BJ (cell line): ENCODE measurements at regions not wholly inside any gene's neighbourhood (a gene's known extent, or its start where the extent isn't known, plus 50 kb on each side); places are given as distances from the start of the nearest gene placed in this dataset.

Source experiments
- CTCF ChIA-PET: fragments of 350-600 bp; formaldehyde crosslinking; extraction: SDS; loops from one replicate; lab custom pipeline; 2021; ENCODE audit warnings: antibody characterized with exemption, inconsistent platforms; lab: Yijun Ruan, JAX
- POLR2A ChIA-PET: fragments of 300-600 bp; sonication (Branson Sonifier 250); formaldehyde crosslinking; extraction: SDS; loops from one replicate; lab custom pipeline; 2021; ENCODE audit warnings: antibody characterized with exemption; lab: Charles Lee
- DNase-seq: peaks from one replicate; pipeline ENCODE4 v3.0.0-alpha.2; 2011; ENCODE audit warnings: low read depth
- H3K27me3 ChIP-seq: 2 replicates; pipeline ENCODE4 v1.6.0; 2011; ENCODE audit warnings: low read length; ENCODE audit not compliant: control insufficient read depth, insufficient read depth
- H3K36me3 ChIP-seq: 2 replicates; pipeline ENCODE4 v1.5.1; 2011; ENCODE audit warnings: low read length; ENCODE audit not compliant: control insufficient read depth, insufficient read depth
- H3K4me3 ChIP-seq: 2 replicates; pipeline ENCODE4 v1.5.1; 2011; ENCODE audit warnings: low read depth, mild to moderate bottlenecking, control low read depth, low read length
- TF ChIP-seq, protein P1 (sequence below): IDR thresholded peaks from 2 replicates; pipeline ENCODE4 v1.5.1; 2011; ENCODE audit warnings: low read depth, mild to moderate bottlenecking, control low read depth, inconsistent platforms, low read length, moderate library complexity; ENCODE audit not compliant: insufficient read depth

DNA sequence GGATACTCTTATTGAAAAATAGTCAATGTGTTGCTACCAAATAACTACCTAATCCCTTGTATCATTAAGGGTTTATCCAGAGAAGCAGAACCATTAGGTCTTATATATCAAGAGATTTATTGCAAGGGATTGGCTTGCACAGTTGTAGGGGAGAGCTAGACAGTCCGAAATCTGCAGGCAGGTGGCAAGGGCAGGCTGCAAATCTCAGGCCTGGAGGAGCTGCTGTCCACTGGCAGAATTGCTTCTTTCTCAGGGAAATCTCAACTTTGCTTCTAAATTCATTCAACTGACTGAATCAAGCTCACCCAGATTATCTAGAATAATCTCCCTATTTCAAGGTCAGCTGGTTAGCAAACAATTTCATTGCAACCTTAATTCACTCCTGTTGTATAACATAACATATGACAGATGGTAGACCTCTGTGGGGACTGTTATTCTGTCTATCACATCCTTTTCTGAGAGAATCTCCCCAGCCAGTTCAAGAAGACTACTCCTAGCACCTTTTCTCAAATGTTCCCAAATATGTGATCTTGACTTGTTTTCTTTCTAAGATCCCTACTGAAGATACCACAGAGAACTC lies 194.2 kb downstream of the NHLRC3 start:
- TF ChIP-seq, protein P1, sequence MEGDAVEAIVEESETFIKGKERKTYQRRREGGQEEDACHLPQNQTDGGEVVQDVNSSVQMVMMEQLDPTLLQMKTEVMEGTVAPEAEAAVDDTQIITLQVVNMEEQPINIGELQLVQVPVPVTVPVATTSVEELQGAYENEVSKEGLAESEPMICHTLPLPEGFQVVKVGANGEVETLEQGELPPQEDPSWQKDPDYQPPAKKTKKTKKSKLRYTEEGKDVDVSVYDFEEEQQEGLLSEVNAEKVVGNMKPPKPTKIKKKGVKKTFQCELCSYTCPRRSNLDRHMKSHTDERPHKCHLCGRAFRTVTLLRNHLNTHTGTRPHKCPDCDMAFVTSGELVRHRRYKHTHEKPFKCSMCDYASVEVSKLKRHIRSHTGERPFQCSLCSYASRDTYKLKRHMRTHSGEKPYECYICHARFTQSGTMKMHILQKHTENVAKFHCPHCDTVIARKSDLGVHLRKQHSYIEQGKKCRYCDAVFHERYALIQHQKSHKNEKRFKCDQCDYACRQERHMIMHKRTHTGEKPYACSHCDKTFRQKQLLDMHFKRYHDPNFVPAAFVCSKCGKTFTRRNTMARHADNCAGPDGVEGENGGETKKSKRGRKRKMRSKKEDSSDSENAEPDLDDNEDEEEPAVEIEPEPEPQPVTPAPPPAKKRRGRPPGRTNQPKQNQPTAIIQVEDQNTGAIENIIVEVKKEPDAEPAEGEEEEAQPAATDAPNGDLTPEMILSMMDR: no peak
- no peak overlapping the region for H3K4me3 ChIP-seq
- ChIA-PET POLR2A (no interaction called here), CTCF (interaction anchor here (1.2 kb wide), 1 partner anchor 380 kb away, joined by 3 read pairs; no protein-coding TSS in a partner anchor)
- H3K27me3 ChIP-seq: no peaks in the 10 kb centered on the region
- no peak for DNase-seq
- H3K36me3 ChIP-seq: no peaks in the 10 kb centered on the region

DNA sequence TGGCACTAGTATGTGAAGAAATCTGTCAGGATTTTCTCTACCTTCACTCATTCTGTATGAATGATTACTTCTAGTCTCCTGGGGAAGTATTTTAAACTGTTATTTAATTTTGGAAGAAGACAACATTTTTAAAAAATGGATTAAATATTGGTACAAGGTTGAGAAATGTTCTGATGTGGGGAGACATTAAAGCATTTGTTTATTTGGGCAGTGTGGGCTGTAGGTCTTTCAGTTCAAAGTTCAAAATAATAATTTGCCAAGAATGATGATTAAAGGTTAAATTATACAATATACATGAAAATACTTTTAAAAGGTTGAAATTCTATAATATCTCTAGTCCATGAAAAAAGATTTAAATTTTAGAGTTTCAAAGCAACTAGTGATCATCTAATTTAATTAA lies 194.7 kb downstream of the NHLRC3 start:
- H3K27me3 ChIP-seq: no peaks in the 10 kb centered on the region
- H3K4me3 ChIP-seq: no peak overlapping the region
- no peak for DNase-seq
- H3K36me3 ChIP-seq: no peaks in the 10 kb centered on the region
- ChIA-PET CTCF (interaction anchor here (0.9 to 1.2 kb wide), 2 partner anchors 12 to 379 kb away, joined by 3 read pairs; no protein-coding TSS in a partner anchor), POLR2A (no interaction called here)
- TF ChIP-seq, protein P1: no peak

DNA sequence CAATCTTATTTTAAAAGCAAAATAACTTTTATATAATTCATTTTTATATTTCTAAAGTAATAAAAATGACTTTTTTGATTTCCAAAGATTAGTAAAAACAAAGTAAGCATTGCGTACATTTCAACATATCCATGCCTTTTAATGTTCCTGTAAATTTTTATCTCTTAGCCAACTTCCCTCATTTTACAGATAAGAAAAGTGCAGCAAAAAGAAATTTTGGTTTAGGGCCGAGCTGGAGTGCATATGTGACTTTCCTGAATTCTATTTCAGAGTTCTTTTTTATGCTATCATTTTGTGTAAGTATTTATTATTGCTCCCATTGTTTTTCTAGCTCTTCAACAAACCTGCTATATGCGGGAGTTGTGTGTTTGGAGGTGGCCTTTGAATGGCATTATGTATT lies 195.3 kb downstream of the NHLRC3 start:
- no peak for DNase-seq
- H3K36me3 ChIP-seq: no peaks in the 10 kb centered on the region
- no peak overlapping the region for H3K4me3 ChIP-seq
- H3K27me3 ChIP-seq: no peaks in the 10 kb centered on the region
- TF ChIP-seq, protein P1: no peak
- CTCF ChIA-PET: interaction anchor here (0.9 kb wide), 1 partner anchor 12 kb away, joined by 3 read pairs; no protein-coding TSS in a partner anchor
- POLR2A ChIA-PET: no interaction called here

DNA sequence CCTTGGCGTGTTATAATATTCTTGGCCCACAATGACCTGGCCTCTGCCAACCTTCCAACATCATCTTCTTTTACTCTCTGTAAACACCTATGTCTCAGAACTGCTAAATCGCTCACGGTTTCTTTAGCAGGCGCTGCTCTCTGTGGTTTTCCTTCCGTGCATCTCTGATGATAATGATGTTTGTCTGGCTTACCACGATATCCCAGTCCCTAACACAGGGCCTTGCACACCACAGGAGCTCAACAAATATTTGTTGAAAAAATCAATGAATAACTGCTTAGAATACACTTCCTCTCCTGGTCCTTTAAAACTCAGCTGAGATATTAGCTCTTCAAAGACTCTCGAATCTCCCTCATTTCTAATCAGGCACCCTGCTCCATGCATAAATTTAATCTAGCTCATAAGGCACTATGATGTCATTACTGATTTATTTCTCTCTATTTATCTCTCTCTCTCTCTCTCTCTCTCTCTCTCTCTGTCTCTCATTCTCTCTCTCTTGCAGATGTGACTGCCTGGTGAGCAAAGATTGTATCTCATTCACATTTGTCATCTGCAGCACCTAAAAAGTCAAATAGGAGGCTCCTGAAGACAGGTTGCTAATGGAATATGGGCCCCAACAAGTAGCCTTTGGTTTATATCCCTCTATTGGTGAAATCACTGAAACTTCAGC lies 206.4 kb downstream of the NHLRC3 start:
- CTCF ChIA-PET: no interaction called here
- DNase-seq: no peak
- POLR2A ChIA-PET: no interaction called here
- Histone ChIP-seq H3K4me3 (no peak overlapping the region), H3K27me3 (peaks cover 2% of the 10 kb centered on the region; the same call in 1 of the 2 replicates), H3K36me3 (no peaks in the 10 kb centered on the region)
- TF ChIP-seq, protein P1: no peak

DNA sequence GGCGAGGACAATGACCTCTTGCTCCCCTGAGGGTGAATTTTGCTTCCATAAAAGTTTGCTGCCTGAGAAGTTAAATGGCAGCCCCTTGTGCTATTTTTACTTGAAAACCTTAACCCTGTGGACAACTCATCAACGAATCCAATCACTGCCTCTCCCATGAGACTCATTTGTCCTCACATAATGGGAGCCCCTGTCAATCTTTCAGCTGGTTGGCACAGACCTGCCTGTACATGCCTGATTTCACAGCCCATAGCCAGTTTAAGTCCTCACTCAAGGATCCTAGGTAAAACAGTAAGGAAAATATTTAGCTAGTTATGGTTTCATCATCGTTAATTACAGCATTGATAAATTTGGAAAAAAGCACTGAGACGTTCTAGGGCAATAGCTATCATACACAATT lies 207.4 kb downstream of the NHLRC3 start:
- CTCF ChIA-PET: interaction anchor here (1.5 kb wide), 1 partner anchor 18 kb away, joined by 6 read pairs; no protein-coding TSS in a partner anchor

More for the DNA sequence above, 207.4 kb downstream of the NHLRC3 start:
- POLR2A ChIA-PET: no interaction called here
- H3K36me3 ChIP-seq: no peaks in the 10 kb centered on the region
- TF ChIP-seq, protein P1: no peak
- H3K27me3 ChIP-seq: peaks cover 2% of the 10 kb centered on the region; the same call in 1 of the 2 replicates
- DNase-seq: no peak
- no peak overlapping the region for H3K4me3 ChIP-seq
